H1 (cell line): ENCODE measurements at regions not wholly inside any gene's neighbourhood (a gene's known extent, or its start where the extent isn't known, plus 50 kb on each side); places are given as distances from the start of the nearest gene placed in this dataset.

Experiments used
- CTCF ChIA-PET: fragments of 300-600 bp; sonication (Branson Sonifier 250); formaldehyde crosslinking; loops from one replicate; lab custom pipeline; 2021; ENCODE audit not compliant: partially characterized antibody; lab: Charles Lee
- POLR2A ChIA-PET: fragments of 300-600 bp; sonication (Branson Sonifier 250); formaldehyde crosslinking; loops from one replicate; lab custom pipeline; 2021; ENCODE audit warnings: inconsistent platforms; ENCODE audit not compliant: partially characterized antibody; lab: Charles Lee
- DNase-seq, 2 experiments: peaks; one replicate each; pipeline versions ENCODE4 v3.0.0 to v3.0.0-alpha.2; 2010 to 2022; ENCODE audit warnings: low spot score in 2 of 2, low read depth in 1 of 2, mixed read lengths in 1 of 2
- FAIRE-seq: peaks from 2 replicates; lab custom pipeline; 2011; peaks lifted over from hg19 to GRCh38; lab: Jason Lieb, UNC
- H2AFZ ChIP-seq: 2 replicates; pipeline ENCODE4 v1.8.1; 2012; ENCODE audit warnings: low read length, inconsistent platforms
- H2AK5ac ChIP-seq: 2 replicates; pipeline ENCODE4 v1.6.1; 2013; ENCODE audit warnings: low read depth, low read length
- H2BK120ac ChIP-seq: replicated peaks from 2 replicates; pipeline ENCODE3; 2013; ENCODE audit warnings: low read depth, low read length, inconsistent platforms
- H2BK12ac ChIP-seq: 2 replicates; pipeline ENCODE4 v1.6.1; 2013; ENCODE audit warnings: low read depth, low read length
- H2BK15ac ChIP-seq: 2 replicates; pipeline ENCODE4 v1.6.1; 2013; ENCODE audit warnings: low read length
- H2BK20ac ChIP-seq: 2 replicates; pipeline ENCODE4 v1.6.1; 2013; ENCODE audit warnings: low read length
- H2BK5ac ChIP-seq: 2 replicates; pipeline ENCODE4 v1.6.1; 2013; ENCODE audit warnings: low read depth, low read length
- H3K14ac ChIP-seq: 2 replicates; pipeline ENCODE4 v1.6.1; 2013; ENCODE audit warnings: inconsistent platforms; ENCODE audit not compliant: insufficient read length
- H3K18ac ChIP-seq: 2 replicates; pipeline ENCODE4 v1.6.1; 2013; ENCODE audit warnings: low read length; ENCODE audit errors: extremely low read depth
- H3K23ac ChIP-seq: 2 replicates; pipeline ENCODE4 v1.6.1; 2013; ENCODE audit warnings: inconsistent platforms; ENCODE audit not compliant: insufficient read length
- H3K23me2 ChIP-seq: 2 replicates; pipeline ENCODE4 v1.6.1; 2013; ENCODE audit warnings: low read depth, low read length
- H3K27ac ChIP-seq: 2 replicates; pipeline ENCODE4 v1.6.1; 2011; ENCODE audit warnings: low read depth, low read length, inconsistent platforms
- H3K27me3 ChIP-seq, 4 experiments: replicated peaks in 1 of 4; 1 replicate in 1 of 4; 2 replicates in 3 of 4; pipeline versions ENCODE4 v1.6.1 to v1.8.1; 2011 to 2013; ENCODE audit warnings: low read length in 3 of 4, mild to moderate bottlenecking in 3 of 4, inconsistent platforms in 2 of 4, mixed read lengths in 2 of 4, moderate library complexity in 1 of 4; ENCODE audit not compliant: control insufficient read depth in 3 of 4, insufficient read depth in 3 of 4; ENCODE audit errors: extremely low read depth in 1 of 4
- H3K36me3 ChIP-seq, 4 experiments: 2 replicates each; pipeline versions ENCODE4 v1.6.1 to v1.8.1; 2011 to 2013; ENCODE audit warnings: mild to moderate bottlenecking in 4 of 4, low read length in 3 of 4, moderate library complexity in 2 of 4, control low read depth in 1 of 4, inconsistent platforms in 1 of 4; ENCODE audit not compliant: insufficient read depth in 4 of 4, control insufficient read depth in 2 of 4
- H3K4ac ChIP-seq: replicated peaks from 2 replicates; pipeline ENCODE3; 2013; ENCODE audit warnings: low read length, low read depth, mixed read lengths, inconsistent platforms; ENCODE audit not compliant: insufficient read length
- H3K4me1 ChIP-seq, 4 experiments: replicated peaks in 1 of 4; 1 replicate in 1 of 4; 2 replicates in 3 of 4; pipeline versions ENCODE4 v1.6.1 to v1.8.1; 2011 to 2013; ENCODE audit warnings: low read length in 3 of 4, inconsistent platforms in 2 of 4, mixed read lengths in 1 of 4; ENCODE audit not compliant: insufficient read depth in 4 of 4, control insufficient read depth in 3 of 4
- H3K4me2 ChIP-seq, 2 experiments: 2 replicates each; pipeline versions ENCODE4 v1.6.1 to v1.8.1; 2011 to 2013; ENCODE audit warnings: low read depth in 2 of 2, low read length in 2 of 2, control low read depth in 1 of 2, inconsistent platforms in 1 of 2, mild to moderate bottlenecking in 1 of 2; ENCODE audit not compliant: insufficient read depth in 1 of 2
- H3K4me3 ChIP-seq, 4 experiments: fragments of 200-600, 300-600 bp in 1 of 4; sonication (generic), shearing (Covaris generic), sonication (Bioruptor Twin) in 1 of 4; 2 replicates each; pipeline versions ENCODE4 v1.5.1 to v1.8.1; 2011 to 2016; ENCODE audit warnings: low read length in 4 of 4, low read depth in 3 of 4, control low read depth in 2 of 4, inconsistent platforms in 2 of 4, mild to moderate bottlenecking in 2 of 4, mixed read lengths in 1 of 4, moderate library complexity in 1 of 4; ENCODE audit not compliant: insufficient read depth in 2 of 4; ENCODE audit errors: extremely low read depth in 1 of 4
- H3K56ac ChIP-seq: replicated peaks from 2 replicates; pipeline ENCODE3; 2013; ENCODE audit warnings: low read depth, mild to moderate bottlenecking, mixed read lengths, low read length, inconsistent platforms; ENCODE audit not compliant: insufficient read length
- H3K79me1 ChIP-seq: 2 replicates; pipeline ENCODE4 v1.6.1; 2013; ENCODE audit warnings: low read depth, low read length, control low read depth
- H3K79me2 ChIP-seq, 2 experiments: 2 replicates each; pipeline versions ENCODE4 v1.6.1 to v1.8.1; 2012 to 2013; ENCODE audit warnings: low read length in 2 of 2, mild to moderate bottlenecking in 2 of 2, inconsistent platforms in 1 of 2; ENCODE audit not compliant: insufficient read depth in 2 of 2, control insufficient read depth in 1 of 2
- H3K9ac ChIP-seq, 4 experiments: replicated peaks in 1 of 4; 1 replicate in 1 of 4; 2 replicates in 3 of 4; pipeline versions ENCODE4 v1.6.1 to v1.8.1; 2011 to 2013; ENCODE audit warnings: low read depth in 3 of 4, low read length in 3 of 4, control low read depth in 2 of 4, mild to moderate bottlenecking in 2 of 4, moderate library complexity in 2 of 4, inconsistent platforms in 1 of 4; ENCODE audit errors: extremely low read depth in 1 of 4
- H3K9me3 ChIP-seq, 2 experiments: 2 replicates each; pipeline versions ENCODE4 v1.6.1 to v1.8.1; 2012 to 2013; ENCODE audit warnings: mild to moderate bottlenecking in 2 of 2, moderate library complexity in 2 of 2, control low read depth in 1 of 2, inconsistent platforms in 1 of 2, low read depth in 1 of 2, low read length in 1 of 2, mixed read lengths in 1 of 2; ENCODE audit not compliant: insufficient read depth in 2 of 2
- H4K20me1 ChIP-seq, 2 experiments: replicated peaks in 1 of 2; 2 replicates each; pipeline versions ENCODE3 to v1.8.1; 2011 to 2013; ENCODE audit warnings: inconsistent platforms in 2 of 2, low read length in 2 of 2, mild to moderate bottlenecking in 1 of 2; ENCODE audit not compliant: insufficient read depth in 2 of 2, control insufficient read depth in 1 of 2
- H4K5ac ChIP-seq: 2 replicates; pipeline ENCODE4 v1.6.1; 2013; ENCODE audit warnings: low read length, low read depth, mixed read lengths, inconsistent platforms; ENCODE audit not compliant: insufficient read length
- H4K8ac ChIP-seq: 2 replicates; pipeline ENCODE4 v1.8.0; 2013; ENCODE audit warnings: mild to moderate bottlenecking, moderate library complexity, low read length, inconsistent platforms; ENCODE audit not compliant: insufficient read depth; ENCODE audit errors: extremely low read depth
- H4K91ac ChIP-seq: replicated peaks from 2 replicates; pipeline ENCODE3; 2013; ENCODE audit warnings: low read length, mixed read lengths, inconsistent platforms; ENCODE audit not compliant: insufficient read length
- ASH2L ChIP-seq: fragments of 200-600, 300-600 bp; sonication (generic); IDR thresholded peaks from one replicate; pipeline ENCODE4 v1.7.1; 2017; ENCODE audit warnings: low read length
- CEBPB ChIP-seq: IDR thresholded peaks from 2 replicates; pipeline ENCODE4 v1.6.1; 2012; ENCODE audit warnings: low read depth, low read length
- CHD1 ChIP-seq: IDR thresholded peaks from 2 replicates; pipeline ENCODE4 v1.6.1; 2012; ENCODE audit warnings: low read depth, low read length, improper control_type of control experiment
- CTBP2 ChIP-seq: IDR thresholded peaks from 2 replicates; pipeline ENCODE4 v1.7.0; 2011; ENCODE audit warnings: borderline replicate concordance, mild to moderate bottlenecking, moderate library complexity, mixed read lengths, low read length; ENCODE audit not compliant: insufficient read depth, insufficient read length
- KDM4A ChIP-seq: IDR thresholded peaks from one replicate; pipeline ENCODE4 v1.7.1; 2012; ENCODE audit warnings: low read depth, mild to moderate bottlenecking, moderate library complexity, low read length, inconsistent platforms; ENCODE audit not compliant: severe bottlenecking
- MAFK ChIP-seq: IDR thresholded peaks from 2 replicates; pipeline ENCODE4 v1.6.1; 2012; ENCODE audit warnings: low read depth, mild to moderate bottlenecking, improper control_type of control experiment, low read length
- RAD21 ChIP-seq, 2 experiments: IDR thresholded peaks in 1 of 2; conservative IDR thresholded peaks in 1 of 2; 2 replicates each; pipeline ENCODE4 v1.6.1; 2011; ENCODE audit warnings: low read depth in 2 of 2, low read length in 2 of 2, improper control_type of control experiment in 1 of 2, inconsistent platforms in 1 of 2, mild to moderate bottlenecking in 1 of 2, moderate library complexity in 1 of 2
- RXRA ChIP-seq: IDR thresholded peaks from 2 replicates; pipeline ENCODE4 v1.6.1; 2011; ENCODE audit warnings: low read depth, mild to moderate bottlenecking, low read length, moderate library complexity; ENCODE audit not compliant: insufficient read depth
- SIN3A ChIP-seq, 2 experiments: IDR thresholded peaks in 1 of 2; conservative IDR thresholded peaks in 1 of 2; 2 replicates each; pipeline ENCODE4 v1.6.1; 2011 to 2012; ENCODE audit warnings: low read length in 2 of 2, improper control_type of control experiment in 1 of 2, low read depth in 1 of 2, mild to moderate bottlenecking in 1 of 2
- TAF7 ChIP-seq: optimal IDR thresholded peaks from 2 replicates; pipeline ENCODE3; 2011; ENCODE audit warnings: low read depth, mild to moderate bottlenecking, inconsistent platforms, low read length, moderate library complexity, borderline replicate concordance
- TBP ChIP-seq: IDR thresholded peaks from 2 replicates; pipeline ENCODE4 v1.6.1; 2011; ENCODE audit warnings: low read depth, low read length, improper control_type of control experiment
- TEAD4 ChIP-seq: IDR thresholded peaks from 2 replicates; pipeline ENCODE4 v1.6.1; 2012; ENCODE audit warnings: low read depth, low read length, inconsistent platforms, mixed read lengths
- WGBS, 2 experiments: shearing (Covaris generic) in 1 of 2; methylation state at CpG; one replicate each; pipeline versions ENCODE4 v1.1.6 to v1.1.7; 2013 to 2015; ENCODE audit warnings: low lambda C conversion rate in 2 of 2, mixed read lengths in 2 of 2, inconsistent platforms in 1 of 2, low coverage in 1 of 2, missing lambda C conversion rate in 1 of 2; ENCODE audit not compliant: insufficient replicate concordance in 2 of 2, insufficient coverage in 1 of 2, insufficient read length in 1 of 2; ENCODE audit errors: extremely low coverage in 1 of 2, missing lambda C conversion rate in 1 of 2; 5-methylcytosine and 5-hydroxymethylcytosine counted together
- TF ChIP-seq, protein P1 (sequence below): IDR thresholded peaks from 2 replicates; pipeline ENCODE4 v1.6.1; 2012; ENCODE audit warnings: low read length, inconsistent platforms

DNA sequence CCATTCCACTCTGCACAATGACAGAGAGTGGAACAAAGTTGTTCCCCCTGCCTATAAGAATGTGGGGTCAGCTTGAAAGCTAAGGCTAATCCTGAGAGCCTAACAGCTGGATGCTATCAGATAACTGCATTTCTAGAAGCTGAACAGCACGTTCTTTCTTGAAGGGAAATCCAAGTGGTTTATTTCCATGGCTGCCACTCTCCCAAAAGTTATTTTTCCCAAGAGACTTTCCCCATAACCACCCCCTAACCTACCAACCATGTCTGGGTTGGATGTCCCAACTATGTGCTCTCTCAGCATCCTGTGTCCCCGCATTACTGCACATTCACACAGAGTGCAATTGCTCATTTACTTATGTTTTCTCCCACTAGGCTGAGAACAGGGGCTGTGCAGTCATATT lies 140.7 kb upstream of the ANKRD1 start:
- 89% methylated on average over 2 of the region's 2 CpGs; no CpG with 5 or more reads in 1 of the 2 experiments for WGBS, 2 experiments
- no peaks in the 10 kb centered on the region for H3K79me2 ChIP-seq
- H2BK20ac ChIP-seq, result no peak overlapping the region
- no peak overlapping the region for H3K9ac ChIP-seq
- no peak for FAIRE-seq
- no peak overlapping the region for H3K4ac ChIP-seq
- no peaks in the 10 kb centered on the region for H3K27me3 ChIP-seq
- no peak overlapping the region for H3K27ac ChIP-seq
- no peaks in the 10 kb centered on the region for H4K20me1 ChIP-seq
- H3K56ac ChIP-seq, result no peak overlapping the region
- H3K14ac ChIP-seq, result no peak overlapping the region
- H2BK15ac ChIP-seq, result no peak overlapping the region
- ChIA-PET CTCF (interaction anchor here (1.0 to 1.7 kb wide), 2 partner anchors 9 to 12 kb away, joined by 3 to 4 read pairs; no protein-coding TSS in a partner anchor), POLR2A (no interaction called here)
- no peak overlapping the region for H2BK120ac ChIP-seq
- H2BK12ac ChIP-seq, result no peak overlapping the region
- H3K4me3 ChIP-seq, result no peak overlapping the region
- H3K23me2 ChIP-seq, result peaks cover 2% of the 10 kb centered on the region; the same call in 1 of the 2 replicates
- no peak overlapping the region for H4K91ac ChIP-seq
- no peak overlapping the region for H2AK5ac ChIP-seq
- H2AFZ ChIP-seq, result no peak overlapping the region
- no peaks in the 10 kb centered on the region for H3K36me3 ChIP-seq
- DNase-seq, result no peak
- no peaks in the 10 kb centered on the region for H3K4me1 ChIP-seq
- no peak overlapping the region for H4K8ac ChIP-seq
- no peaks in the 10 kb centered on the region for H3K79me1 ChIP-seq
- H3K4me2 ChIP-seq, result no peak overlapping the region
- H4K5ac ChIP-seq, result no peak overlapping the region
- H3K23ac ChIP-seq, result no peak overlapping the region
- no peaks in the 10 kb centered on the region for H3K9me3 ChIP-seq
- H2BK5ac ChIP-seq, result no peak overlapping the region
- no peak overlapping the region for H3K18ac ChIP-seq
- TF ChIP-seq MAFK (no peak), RAD21 (IDR thresholded peaks at IDR 0.05 in 1 of 2, conservative IDR thresholded peaks at IDR 0.05 in 1 of 2; ENCODE audit: low read depth in 2 of 2, low read length in 2 of 2) (no peak), CHD1 (no peak), TEAD4 (no peak), SIN3A (conservative IDR thresholded peaks at IDR 0.05 in 1 of 2, IDR thresholded peaks at IDR 0.05 in 1 of 2; ENCODE audit: low read depth in 1 of 2, low read length in 2 of 2) (no peak), TBP (no peak), TAF7 (no peak), CTBP2 (no peak), KDM4A (no peak), CEBPB (no peak), RXRA (no peak), ASH2L (no peak)
- TF ChIP-seq, protein P1, sequence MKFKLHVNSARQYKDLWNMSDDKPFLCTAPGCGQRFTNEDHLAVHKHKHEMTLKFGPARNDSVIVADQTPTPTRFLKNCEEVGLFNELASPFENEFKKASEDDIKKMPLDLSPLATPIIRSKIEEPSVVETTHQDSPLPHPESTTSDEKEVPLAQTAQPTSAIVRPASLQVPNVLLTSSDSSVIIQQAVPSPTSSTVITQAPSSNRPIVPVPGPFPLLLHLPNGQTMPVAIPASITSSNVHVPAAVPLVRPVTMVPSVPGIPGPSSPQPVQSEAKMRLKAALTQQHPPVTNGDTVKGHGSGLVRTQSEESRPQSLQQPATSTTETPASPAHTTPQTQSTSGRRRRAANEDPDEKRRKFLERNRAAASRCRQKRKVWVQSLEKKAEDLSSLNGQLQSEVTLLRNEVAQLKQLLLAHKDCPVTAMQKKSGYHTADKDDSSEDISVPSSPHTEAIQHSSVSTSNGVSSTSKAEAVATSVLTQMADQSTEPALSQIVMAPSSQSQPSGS, result no peak
